HEK293T (cell line): ENCODE measurements at regions not wholly inside any gene's neighbourhood (a gene's known extent, or its start where the extent isn't known, plus 50 kb on each side); places are given as distances from the start of the nearest gene placed in this dataset.

Source experiments
- CTCF ChIA-PET: fragments of 350-600 bp; formaldehyde crosslinking; extraction: SDS; loops from one replicate; lab custom pipeline; 2021; ENCODE audit warnings: antibody characterized with exemption, inconsistent platforms; lab: Yijun Ruan, JAX
- POLR2A ChIA-PET: fragments of 350-600 bp; formaldehyde crosslinking; extraction: SDS; loops from one replicate; lab custom pipeline; 2020; ENCODE audit warnings: antibody characterized with exemption, inconsistent platforms; lab: Yijun Ruan, JAX
- DNase-seq: peaks from one replicate; pipeline ENCODE4 v3.0.0; 2012; ENCODE audit warnings: mixed read lengths; ENCODE audit errors: extremely low spot score
- ARNT ChIP-seq: fragments of 450-650 bp; IDR thresholded peaks from 2 replicates; pipeline ENCODE4 v1.6.1; 2017; ENCODE audit warnings: mild to moderate bottlenecking
- BHLHE40 ChIP-seq: fragments of 450-650 bp; IDR thresholded peaks from 2 replicates; pipeline ENCODE4 v1.6.1; 2016; ENCODE audit warnings: mild to moderate bottlenecking, moderate library complexity, borderline replicate concordance
- CTBP1 ChIP-seq: fragments of 450-650 bp; IDR thresholded peaks from 2 replicates; pipeline ENCODE4 v1.6.1; 2016; ENCODE audit warnings: borderline replicate concordance
- ELF4 ChIP-seq: fragments of 450-650 bp; IDR thresholded peaks from 2 replicates; pipeline ENCODE4 v1.6.1; 2017; ENCODE audit warnings: antibody characterized with exemption
- FOXA1 ChIP-seq: fragments of 450-650 bp; IDR thresholded peaks from 2 replicates; pipeline ENCODE4 v1.6.1; 2016; ENCODE audit warnings: mild to moderate bottlenecking
- FOXK2 ChIP-seq: fragments of 450-650 bp; IDR thresholded peaks from 2 replicates; pipeline ENCODE4 v1.6.1; 2016; ENCODE audit warnings: mild to moderate bottlenecking
- FOXM1 ChIP-seq: fragments of 450-650 bp; IDR thresholded peaks from 2 replicates; pipeline ENCODE4 v1.6.1; 2017; ENCODE audit warnings: mild to moderate bottlenecking, borderline replicate concordance
- HDGF ChIP-seq: fragments of 450-650 bp; IDR thresholded peaks from 2 replicates; pipeline ENCODE4 v1.6.1; 2017; ENCODE audit warnings: antibody characterized with exemption, borderline replicate concordance
- L3MBTL2 ChIP-seq: fragments of 450-650 bp; conservative IDR thresholded peaks from 2 replicates; pipeline ENCODE4 v1.6.1; 2016; ENCODE audit warnings: mild to moderate bottlenecking
- LEF1 ChIP-seq: fragments of 450-650 bp; IDR thresholded peaks from 2 replicates; pipeline ENCODE4 v1.6.1; 2017; ENCODE audit warnings: mild to moderate bottlenecking, borderline replicate concordance
- NFRKB ChIP-seq: fragments of 450-650 bp; IDR thresholded peaks from 2 replicates; pipeline ENCODE4 v1.6.1; 2016; ENCODE audit warnings: mild to moderate bottlenecking, moderate library complexity
- SP1 ChIP-seq: fragments of 450-650 bp; IDR thresholded peaks from 2 replicates; pipeline ENCODE4 v1.6.1; 2017
- SUZ12 ChIP-seq: fragments of 450-650 bp; IDR thresholded peaks from 2 replicates; pipeline ENCODE4 v1.6.1; 2016; ENCODE audit warnings: mild to moderate bottlenecking
- TARDBP ChIP-seq: fragments of 450-650 bp; IDR thresholded peaks from 2 replicates; pipeline ENCODE4 v1.6.1; 2016
- ZNF384 ChIP-seq: fragments of 450-650 bp; IDR thresholded peaks from 2 replicates; pipeline ENCODE4 v1.6.1; 2016
- TF ChIP-seq, protein P1 (sequence below): fragments of 450-650 bp; IDR thresholded peaks from 2 replicates; pipeline ENCODE4 v1.6.1; 2016

DNA sequence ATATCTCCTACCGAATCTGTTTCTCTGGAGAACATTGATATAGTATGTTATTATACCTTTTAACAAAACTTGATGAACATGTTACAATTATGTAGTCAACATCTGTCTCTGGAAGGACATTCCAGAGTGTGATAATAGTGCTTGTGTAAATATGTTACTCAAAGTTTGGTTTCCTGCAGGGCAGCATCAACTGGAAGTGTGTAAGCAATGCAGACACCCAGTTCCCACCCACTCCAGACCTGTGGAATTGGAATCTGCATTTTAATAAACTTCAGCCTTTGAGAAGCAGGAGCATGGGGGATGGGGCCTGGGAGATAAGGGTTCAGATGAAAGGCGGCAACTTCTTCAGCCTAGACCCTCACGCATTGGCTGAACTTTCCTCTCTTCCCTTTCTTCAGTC is 398.9 kb downstream of the RND3 start:
- ChIA-PET CTCF (no interaction called here), POLR2A (no interaction called here)
- no peak for TF ChIP-seq CTBP1
- TF ChIP-seq HDGF, result no peak
- TF ChIP-seq, protein P1, sequence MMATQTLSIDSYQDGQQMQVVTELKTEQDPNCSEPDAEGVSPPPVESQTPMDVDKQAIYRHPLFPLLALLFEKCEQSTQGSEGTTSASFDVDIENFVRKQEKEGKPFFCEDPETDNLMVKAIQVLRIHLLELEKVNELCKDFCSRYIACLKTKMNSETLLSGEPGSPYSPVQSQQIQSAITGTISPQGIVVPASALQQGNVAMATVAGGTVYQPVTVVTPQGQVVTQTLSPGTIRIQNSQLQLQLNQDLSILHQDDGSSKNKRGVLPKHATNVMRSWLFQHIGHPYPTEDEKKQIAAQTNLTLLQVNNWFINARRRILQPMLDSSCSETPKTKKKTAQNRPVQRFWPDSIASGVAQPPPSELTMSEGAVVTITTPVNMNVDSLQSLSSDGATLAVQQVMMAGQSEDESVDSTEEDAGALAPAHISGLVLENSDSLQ, result no peak
- no peak for DNase-seq

DNA sequence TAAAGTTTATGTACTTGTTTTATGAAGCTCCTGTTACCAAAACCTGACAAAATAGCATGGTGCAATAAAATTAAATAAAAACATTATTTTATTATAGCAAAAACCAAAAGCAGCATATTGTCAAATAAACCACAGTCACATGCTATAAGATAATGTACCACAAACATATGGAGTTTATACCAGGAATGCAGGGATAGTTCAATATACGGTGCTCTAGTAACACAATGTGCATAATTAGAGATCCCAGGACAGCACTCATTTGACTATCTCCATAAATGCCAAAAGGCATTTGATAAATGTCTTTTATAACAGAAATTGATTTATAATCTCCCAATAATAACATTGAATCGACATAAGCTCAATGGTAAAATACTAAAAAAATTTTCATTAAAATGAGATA is 402.0 kb downstream of the RND3 start:
- DNase-seq, result no peak
- TF ChIP-seq LEF1 (no peak), ARNT (no peak), NFRKB (no peak), FOXA1 (no peak), SUZ12 (no peak), BHLHE40 (no peak), SP1 (no peak), ELF4 (no peak), HDGF (no peak), CTBP1 (no peak), FOXM1 (no peak), TARDBP (no peak), FOXK2 (no peak), ZNF384 (no peak), L3MBTL2 (no peak)
- TF ChIP-seq, protein P1, result no peak
- ChIA-PET CTCF (no interaction called here), POLR2A (no interaction called here)

DNA sequence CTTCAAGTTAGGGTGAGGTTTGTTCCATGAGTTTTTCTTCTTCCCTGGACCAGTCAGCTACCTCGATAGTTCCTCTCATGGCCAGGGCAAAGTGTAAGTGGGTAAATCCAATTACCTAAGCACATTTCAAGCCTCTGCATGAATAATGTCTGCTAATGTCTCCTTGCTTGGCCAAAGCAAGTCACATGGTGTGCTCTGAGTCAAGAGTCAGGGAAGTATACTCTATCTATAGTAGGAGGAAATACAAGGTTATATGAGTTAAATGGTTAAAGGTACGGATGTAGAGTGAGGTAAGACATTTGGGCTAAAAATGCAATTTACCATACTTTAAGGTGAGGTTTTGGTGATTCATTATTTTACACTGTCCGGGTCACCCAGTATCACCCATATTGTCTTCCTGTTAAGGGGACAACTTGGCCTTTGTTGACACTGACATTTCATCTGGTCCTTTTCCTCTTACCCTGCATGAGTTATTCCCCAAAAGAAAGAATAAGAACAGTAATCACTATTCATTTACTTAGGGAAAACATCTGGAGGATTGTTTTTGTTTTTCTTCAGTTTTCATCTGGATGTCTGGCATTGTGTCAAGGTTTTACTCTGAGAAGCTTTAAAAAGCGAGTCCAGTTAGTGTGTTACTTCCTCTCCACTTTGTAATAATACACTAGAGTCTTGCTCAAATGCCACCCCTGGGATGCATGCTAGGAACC is 405.5 kb downstream of the RND3 start:
- ChIA-PET POLR2A (no interaction called here), CTCF (no interaction called here)
- no peak for DNase-seq
- TF ChIP-seq BHLHE40 (no peak), FOXK2 (no peak), L3MBTL2 (no peak), FOXA1 (no peak), NFRKB (no peak), CTBP1 (no peak)

DNA sequence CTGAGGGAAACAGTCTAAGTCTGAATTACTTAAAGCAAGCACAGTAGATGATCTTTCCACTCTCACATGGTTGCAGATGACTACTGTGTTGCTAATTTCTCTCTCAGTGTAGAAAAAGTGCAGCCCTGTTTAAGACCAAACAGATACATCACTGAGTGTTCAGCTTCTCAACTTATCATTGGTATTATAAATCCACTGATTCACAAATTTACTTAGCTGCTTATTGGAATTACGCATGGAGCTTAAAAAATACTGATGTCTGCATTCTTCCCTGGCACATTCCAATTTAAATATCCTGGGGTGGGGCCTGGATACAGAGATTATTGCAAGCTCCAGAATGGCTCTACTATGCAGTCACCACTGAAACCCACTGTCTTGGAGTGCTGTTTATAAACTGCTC is 411.2 kb downstream of the RND3 start:
- ChIA-PET CTCF (no interaction called here), POLR2A (no interaction called here)
- DNase-seq, result no peak
- TF ChIP-seq NFRKB (no peak), FOXK2 (no peak), SUZ12 (no peak), BHLHE40 (no peak), SP1 (no peak), ARNT (no peak)

DNA sequence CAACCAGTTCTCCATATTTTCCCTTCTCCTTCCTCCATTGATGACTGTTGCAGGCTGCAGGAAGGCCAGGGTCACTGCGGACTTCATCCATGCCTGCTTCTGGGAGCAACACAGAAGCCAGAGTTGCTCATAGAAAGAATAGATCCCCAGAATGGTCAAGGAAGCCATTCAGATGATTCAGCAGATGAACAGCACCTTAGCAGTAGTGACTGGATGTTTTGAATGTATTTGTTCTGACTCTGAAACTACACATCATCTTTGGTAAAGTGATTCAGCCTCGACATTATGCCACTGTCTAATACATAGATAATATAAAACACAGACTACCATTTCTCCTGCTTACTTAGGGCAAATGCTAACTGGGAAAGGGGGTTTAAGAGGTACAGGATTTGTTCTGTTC is 411.6 kb downstream of the RND3 start:
- ChIA-PET POLR2A (no interaction called here), CTCF (no interaction called here)
- TF ChIP-seq ZNF384, result no peak
- no peak for TF ChIP-seq FOXK2
- no peak for TF ChIP-seq NFRKB
- no peak for TF ChIP-seq LEF1
- no peak for TF ChIP-seq FOXM1
- no peak for TF ChIP-seq BHLHE40
- TF ChIP-seq SUZ12, result no peak
- no peak for TF ChIP-seq SP1
- TF ChIP-seq HDGF, result no peak
- TF ChIP-seq FOXA1, result no peak
- TF ChIP-seq, protein P1, result no peak
- TF ChIP-seq TARDBP, result no peak
- no peak for TF ChIP-seq ELF4
- TF ChIP-seq ARNT, result no peak
- TF ChIP-seq CTBP1, result no peak
- TF ChIP-seq L3MBTL2, result no peak
- DNase-seq, result no peak

DNA sequence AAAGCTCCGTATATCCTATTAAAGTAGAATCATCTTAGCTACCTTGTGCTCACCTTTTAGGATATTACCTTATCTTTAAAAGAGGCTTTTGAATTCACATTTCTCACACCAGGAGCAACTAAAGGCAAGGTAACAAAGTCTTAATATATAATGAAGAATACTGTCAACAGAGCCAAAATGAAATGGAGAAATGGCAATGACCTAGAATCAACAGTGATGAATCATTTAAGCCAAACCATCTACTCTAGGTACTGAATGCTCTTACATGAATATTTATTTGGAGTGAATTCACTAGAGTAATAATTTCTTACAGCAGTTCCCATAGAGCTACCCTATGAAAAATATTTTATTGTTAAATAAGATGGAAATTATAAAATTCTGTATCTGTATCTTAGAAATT is 421.0 kb downstream of the RND3 start:
- DNase-seq, result no peak
- CTCF ChIA-PET, result no interaction called here
- POLR2A ChIA-PET, result no interaction called here
- TF ChIP-seq ARNT, result no peak

DNA sequence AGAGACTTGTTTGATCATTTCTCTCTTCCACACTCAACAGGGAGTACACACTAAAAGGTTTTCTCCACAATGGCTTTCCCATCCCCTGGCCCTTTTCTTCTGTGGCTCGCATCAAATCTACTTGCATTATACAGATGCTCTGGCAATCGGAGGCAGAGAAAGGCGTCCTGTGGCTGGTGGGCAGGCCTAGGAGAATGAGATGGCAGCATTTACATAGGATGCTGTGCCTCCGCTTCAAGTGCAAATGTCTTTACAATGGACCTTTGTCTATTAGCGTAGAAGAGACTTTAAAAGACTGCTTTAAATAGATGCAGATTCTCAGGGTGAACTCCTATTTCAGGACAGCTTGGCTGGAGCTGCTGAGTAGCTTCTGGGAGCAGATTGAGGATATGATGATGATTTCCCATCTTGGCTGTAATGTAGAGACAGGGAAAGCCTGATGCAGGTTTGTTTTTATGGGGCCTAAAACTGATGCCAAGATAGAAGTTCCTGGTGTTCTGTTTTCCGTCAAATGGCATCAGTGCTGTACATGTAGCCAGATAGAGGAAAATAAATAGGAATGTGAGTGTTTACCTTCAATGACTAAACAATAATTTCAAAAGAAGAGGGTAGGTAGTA is 423.4 kb downstream of the RND3 start:
- TF ChIP-seq FOXM1 (no peak), CTBP1 (no peak), NFRKB (no peak), ZNF384 (no peak), ARNT (no peak), FOXK2 (no peak)
- no peak for DNase-seq
- ChIA-PET POLR2A (no interaction called here), CTCF (no interaction called here)
